MM.1S (cell line): ENCODE measurements at regions not wholly inside any gene's neighbourhood (a gene's known extent, or its start where the extent isn't known, plus 50 kb on each side); places are given as distances from the start of the nearest gene placed in this dataset.
A peak's percentile ranks its signal among the peaks of the same experiment; 100 is the strongest.

ENCODE experiments used
- DNase-seq: peaks from one replicate; pipeline ENCODE4 v3.0.0-alpha.2; 2015
- H2AFZ ChIP-seq: fragments of 300-600 bp; sonication (generic); 2 replicates; pipeline ENCODE4 v1.6.0; 2016; ENCODE audit warnings: antibody characterized with exemption, low read length
- H3F3A ChIP-seq: fragments of 300-600 bp; sonication (generic); 2 replicates; pipeline ENCODE4 v1.6.1; 2016; ENCODE audit warnings: mild to moderate bottlenecking, antibody characterized with exemption, low read length, moderate library complexity, mixed read lengths; ENCODE audit not compliant: insufficient read depth
- H3K27ac ChIP-seq: fragments of 300-600 bp; sonication (generic); 2 replicates; pipeline ENCODE4 v1.5.1; 2016; ENCODE audit warnings: mild to moderate bottlenecking, low read length
- H3K27me3 ChIP-seq: fragments of 300-600 bp; sonication (generic); replicated peaks from 2 replicates; pipeline ENCODE4 v1.6.0; 2016; ENCODE audit warnings: low read length; ENCODE audit not compliant: insufficient read depth
- H3K36me3 ChIP-seq: fragments of 300-600 bp; sonication (generic); replicated peaks from 2 replicates; pipeline ENCODE4 v1.6.1; 2016; ENCODE audit warnings: mild to moderate bottlenecking, low read length, mixed read lengths; ENCODE audit not compliant: insufficient read depth
- H3K4me1 ChIP-seq: fragments of 300-600 bp; sonication (generic); 2 replicates; pipeline ENCODE4 v1.6.1; 2016; ENCODE audit warnings: low read length, mixed read lengths
- H3K4me2 ChIP-seq: fragments of 300-600 bp; sonication (generic); 2 replicates; pipeline ENCODE4 v1.6.0; 2016; ENCODE audit warnings: low read depth, low read length
- H3K4me3 ChIP-seq: fragments of 300-600 bp; sonication (generic); 2 replicates; pipeline ENCODE4 v1.5.1; 2016; ENCODE audit warnings: low read length, mixed read lengths
- H3K79me2 ChIP-seq: fragments of 300-600 bp; sonication (generic); 2 replicates; pipeline ENCODE4 v1.6.1; 2016; ENCODE audit warnings: mixed run types, low read length, mixed read lengths
- H3K9ac ChIP-seq: fragments of 300-600 bp; sonication (generic); 2 replicates; pipeline ENCODE4 v1.6.1; 2016; ENCODE audit warnings: low read length, mixed read lengths
- H3K9me2 ChIP-seq: fragments of 300-600 bp; sonication (generic); replicated peaks from 2 replicates; pipeline ENCODE4 v1.6.1; 2016; ENCODE audit warnings: mild to moderate bottlenecking, low read length, mixed read lengths; ENCODE audit not compliant: insufficient read depth
- H3K9me3 ChIP-seq: fragments of 300-600 bp; sonication (generic); replicated peaks from 2 replicates; pipeline ENCODE4 v1.6.1; 2016; ENCODE audit warnings: mild to moderate bottlenecking, low read length, mixed read lengths; ENCODE audit not compliant: insufficient read depth
- H4K20me1 ChIP-seq: fragments of 300-600 bp; sonication (generic); 2 replicates; pipeline ENCODE4 v1.6.1; 2016; ENCODE audit warnings: mild to moderate bottlenecking, low read length, moderate library complexity, mixed read lengths; ENCODE audit not compliant: insufficient read depth
- CTCF ChIP-seq: fragments of 300-600 bp; sonication (generic); IDR thresholded peaks from 2 replicates; pipeline ENCODE4 v1.5.1; 2016; ENCODE audit warnings: antibody characterized with exemption, low read length, mixed read lengths
- EZH2 ChIP-seq: fragments of 300-600 bp; sonication (generic); optimal IDR thresholded peaks from 2 replicates; pipeline ENCODE3; 2017; ENCODE audit warnings: low read depth, mild to moderate bottlenecking, antibody characterized with exemption, low read length, mixed read lengths
- EZH2phosphoT487 ChIP-seq: fragments of 300-600 bp; sonication (generic); IDR thresholded peaks from 2 replicates; pipeline ENCODE4 v1.6.1; 2018; ENCODE audit warnings: antibody characterized with exemption, low read length

GRCh38 chr6:16965689-16966088 is 136.2 kb upstream of the STMND1 start:
- no peaks in the 10 kb centered on the region for H3K79me2 ChIP-seq
- H2AFZ ChIP-seq: no peak overlapping the region
- no peak for TF ChIP-seq CTCF
- TF ChIP-seq EZH2: no peak
- TF ChIP-seq EZH2phosphoT487: no peak
- H3K27ac ChIP-seq: no peak overlapping the region
- no peaks in the 10 kb centered on the region for H3K4me1 ChIP-seq
- no peaks in the 10 kb centered on the region for H3K36me3 ChIP-seq
- no peak overlapping the region for H3K4me2 ChIP-seq
- no peak for DNase-seq
- H3K27me3 ChIP-seq: no peaks in the 10 kb centered on the region
- no peaks in the 10 kb centered on the region for H4K20me1 ChIP-seq
- no peaks in the 10 kb centered on the region for H3F3A ChIP-seq
- no peak overlapping the region for H3K4me3 ChIP-seq
- no peaks in the 10 kb centered on the region for H3K9me3 ChIP-seq
- no peak overlapping the region for H3K9ac ChIP-seq
- H3K9me2 ChIP-seq: no peaks in the 10 kb centered on the region

GRCh38 chr6:16964553-16965499 is 137.0 kb upstream of the STMND1 start:
- H3K4me3 ChIP-seq: no peak overlapping the region
- TF ChIP-seq EZH2phosphoT487 (no peak), CTCF (peak; percentile 90)
- no peak overlapping the region for H3K9ac ChIP-seq
- peak overlapping the region; percentile 44; the same call in 1 of the 2 replicates for H2AFZ ChIP-seq
- no peaks in the 10 kb centered on the region for H3K27me3 ChIP-seq
- H3K4me1 ChIP-seq: no peaks in the 10 kb centered on the region
- peak; percentile 46 for DNase-seq
- no peaks in the 10 kb centered on the region for H3F3A ChIP-seq
- no peaks in the 10 kb centered on the region for H3K36me3 ChIP-seq
- H3K4me2 ChIP-seq: peak overlapping the region; percentile 46; the same call in 1 of the 2 replicates
- H3K79me2 ChIP-seq: no peaks in the 10 kb centered on the region
- H3K9me3 ChIP-seq: no peaks in the 10 kb centered on the region
- no peaks in the 10 kb centered on the region for H4K20me1 ChIP-seq
- no peak overlapping the region for H3K27ac ChIP-seq
- no peaks in the 10 kb centered on the region for H3K9me2 ChIP-seq

GRCh38 chr6:16961577-16961976 is 140.3 kb upstream of the STMND1 start:
- TF ChIP-seq EZH2phosphoT487: no peak
- no peak for TF ChIP-seq CTCF
- no peak for TF ChIP-seq EZH2
- no peak overlapping the region for H3K4me3 ChIP-seq
- no peaks in the 10 kb centered on the region for H3K9me3 ChIP-seq
- H3K4me2 ChIP-seq: no peak overlapping the region
- no peaks in the 10 kb centered on the region for H3K36me3 ChIP-seq
- H2AFZ ChIP-seq: no peak overlapping the region
- no peaks in the 10 kb centered on the region for H3K27me3 ChIP-seq
- H3K27ac ChIP-seq: no peak overlapping the region
- H3F3A ChIP-seq: no peaks in the 10 kb centered on the region
- H3K9me2 ChIP-seq: no peaks in the 10 kb centered on the region
- no peaks in the 10 kb centered on the region for H3K4me1 ChIP-seq
- DNase-seq: no peak
- no peak overlapping the region for H3K9ac ChIP-seq
- H4K20me1 ChIP-seq: no peaks in the 10 kb centered on the region
- no peaks in the 10 kb centered on the region for H3K79me2 ChIP-seq
